ENCODE measurements at regions not wholly inside any gene's neighbourhood (a gene's known extent, or its start where the extent isn't known, plus 50 kb on each side); places are given as distances from the start of the nearest gene placed in this dataset.
"Not testable (repeated sequence)": the region's sequence is repeated elsewhere in the genome, so short reads cannot be mapped to it uniquely, and the experiment has no call there.

DNA sequence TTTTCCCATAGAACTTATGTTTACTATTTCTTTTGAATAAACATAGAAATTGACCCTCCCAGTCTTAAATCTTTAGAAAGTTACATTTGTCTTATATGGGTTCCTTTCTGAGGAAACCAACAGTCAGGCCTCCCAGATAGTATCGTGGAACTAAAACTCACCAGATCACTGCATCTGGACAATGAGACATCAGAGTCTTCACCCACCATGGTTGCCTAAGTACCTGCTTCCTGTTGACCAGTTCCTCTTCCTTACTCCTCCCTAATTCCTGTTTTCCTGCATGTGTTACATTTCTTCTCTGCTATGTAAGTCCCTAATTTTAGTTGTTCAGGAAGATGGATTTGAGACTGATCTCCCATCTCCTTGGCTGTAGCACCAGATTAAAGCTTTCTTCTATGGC, 462.2 kb downstream of the DIRAS2 start:
- POLR2A ChIA-PET, result no interaction called here
- no peak for TF ChIP-seq CTCF (IDR thresholded peaks at IDR 0.05; ENCODE audit: low read depth, low read length)
- no peak for DNase-seq (ENCODE audit: low read depth, low spot score)
- Histone ChIP-seq H3K4me3 (ENCODE audit: low read depth, low read length) (no peak overlapping the region), H3K27me3 (ENCODE audit: control insufficient read depth, insufficient read depth, low read length) (no peaks in the 10 kb centered on the region), H3K9me3 (ENCODE audit: control insufficient read depth, insufficient read depth, low read length) (no peaks in the 10 kb centered on the region), H3K27ac (ENCODE audit: low read depth, low read length) (no peak overlapping the region)
- CTCF ChIA-PET, result no interaction called here

DNA sequence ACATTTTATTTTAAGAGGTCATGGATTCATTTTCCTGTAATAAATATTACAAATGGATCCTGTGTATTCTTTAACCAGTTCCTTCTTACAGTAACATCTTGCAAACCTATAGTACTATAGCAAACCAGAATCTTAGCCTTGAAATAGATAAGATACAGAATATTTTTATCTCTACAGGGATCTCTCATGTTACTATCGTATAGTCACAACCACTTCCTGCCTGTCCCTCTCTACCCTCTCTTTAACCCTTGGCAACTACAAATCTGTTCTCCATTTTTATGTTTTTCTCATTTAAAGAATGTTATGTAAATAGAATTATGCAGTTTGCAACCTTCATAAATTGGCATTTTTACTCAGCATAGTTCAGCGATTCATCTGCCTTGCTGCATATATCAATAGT, 454.0 kb downstream of the DIRAS2 start:
- no peak for DNase-seq (ENCODE audit: low read depth, low spot score)
- ChIA-PET POLR2A (no interaction called here), CTCF (no interaction called here)
- Histone ChIP-seq H3K4me3 (ENCODE audit: low read depth, low read length) (no peak overlapping the region), H3K27ac (ENCODE audit: low read depth, low read length) (no peak overlapping the region), H3K27me3 (ENCODE audit: control insufficient read depth, insufficient read depth, low read length) (no peaks in the 10 kb centered on the region), H3K9me3 (ENCODE audit: control insufficient read depth, insufficient read depth, low read length) (no peaks in the 10 kb centered on the region)
- no peak for TF ChIP-seq CTCF (IDR thresholded peaks at IDR 0.05; ENCODE audit: low read depth, low read length)

DNA sequence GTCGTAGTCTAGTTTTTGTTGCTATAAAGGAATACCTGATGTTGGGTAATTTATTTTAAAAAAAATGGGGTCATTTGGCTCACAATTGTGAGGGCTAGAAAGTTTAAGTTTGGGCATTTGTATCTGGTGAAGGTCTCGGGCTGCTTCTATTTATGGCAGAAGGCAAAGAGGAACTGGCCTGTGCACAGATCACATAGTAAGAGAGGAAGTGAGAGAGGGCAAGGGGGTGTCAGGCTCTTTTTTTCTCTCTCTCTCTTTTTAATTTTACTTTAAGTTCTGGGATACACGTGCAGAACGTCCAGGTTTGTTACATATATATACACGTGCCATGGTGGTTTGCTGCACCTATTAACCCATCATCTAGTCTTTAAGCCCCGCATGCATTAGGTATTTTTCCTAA, 453.3 kb downstream of the DIRAS2 start:
- CTCF ChIA-PET, result no interaction called here
- no peak for TF ChIP-seq CTCF (IDR thresholded peaks at IDR 0.05; ENCODE audit: low read depth, low read length)

GRCh38 chr9:90192465-90192864, 450.2 kb downstream of the DIRAS2 start:
- POLR2A ChIA-PET; DNase-seq (ENCODE audit: low read depth, low spot score); H3K27me3 ChIP-seq (ENCODE audit: control insufficient read depth, insufficient read depth, low read length); H3K27ac ChIP-seq (ENCODE audit: low read depth, low read length); H3K4me3 ChIP-seq (ENCODE audit: low read depth, low read length); H3K9me3 ChIP-seq (ENCODE audit: control insufficient read depth, insufficient read depth, low read length); CTCF ChIA-PET: not testable (repeated sequence)

More for the DNA sequence above, 453.3 kb downstream of the DIRAS2 start:
- POLR2A ChIA-PET, result no interaction called here
- no peak overlapping the region for H3K27ac ChIP-seq (ENCODE audit: low read depth, low read length)
- DNase-seq (ENCODE audit: low read depth, low spot score), result no peak
- no peaks in the 10 kb centered on the region for H3K9me3 ChIP-seq (ENCODE audit: control insufficient read depth, insufficient read depth, low read length)
- H3K4me3 ChIP-seq (ENCODE audit: low read depth, low read length), result no peak overlapping the region
- H3K27me3 ChIP-seq (ENCODE audit: control insufficient read depth, insufficient read depth, low read length), result no peaks in the 10 kb centered on the region

GRCh38 chr9:90198956-90199355, 443.7 kb downstream of the DIRAS2 start:
- Histone ChIP-seq H3K9me3 (ENCODE audit: control insufficient read depth, insufficient read depth, low read length) (no peaks in the 10 kb centered on the region), H3K27me3 (ENCODE audit: control insufficient read depth, insufficient read depth, low read length) (no peaks in the 10 kb centered on the region), H3K4me3 (ENCODE audit: low read depth, low read length) (no peak overlapping the region), H3K27ac (ENCODE audit: low read depth, low read length) (no peak overlapping the region)
- ChIA-PET POLR2A (no interaction called here), CTCF (no interaction called here)
- TF ChIP-seq CTCF (IDR thresholded peaks at IDR 0.05; ENCODE audit: low read depth, low read length), result no peak
- DNase-seq (ENCODE audit: low read depth, low spot score), result no peak

DNA sequence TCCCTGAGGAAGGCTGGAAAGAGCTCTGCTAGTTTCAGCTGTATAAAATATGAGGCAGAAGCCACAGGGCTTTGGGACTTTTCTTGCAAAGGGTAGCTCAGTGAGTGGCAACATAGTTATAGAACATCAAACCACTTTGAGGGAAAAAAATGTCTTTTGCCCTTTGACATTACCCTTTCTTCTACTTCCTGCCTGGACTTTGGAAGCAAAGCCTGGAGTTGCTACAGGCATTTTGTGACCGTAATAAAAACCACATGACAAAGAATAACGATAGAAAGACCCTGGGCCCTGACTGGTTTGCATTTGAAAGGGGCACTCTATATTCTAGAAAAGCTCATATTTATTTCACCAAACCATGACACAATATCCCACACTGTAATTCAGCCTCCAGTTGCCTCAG, 440.9 kb downstream of the DIRAS2 start:
- no peak for TF ChIP-seq CTCF (IDR thresholded peaks at IDR 0.05; ENCODE audit: low read depth, low read length)
- Histone ChIP-seq H3K27me3 (ENCODE audit: control insufficient read depth, insufficient read depth, low read length) (no peaks in the 10 kb centered on the region), H3K27ac (ENCODE audit: low read depth, low read length) (no peak overlapping the region), H3K4me3 (ENCODE audit: low read depth, low read length) (no peak overlapping the region), H3K9me3 (ENCODE audit: control insufficient read depth, insufficient read depth, low read length) (no peaks in the 10 kb centered on the region)
- no peak for DNase-seq (ENCODE audit: low read depth, low spot score)
- ChIA-PET POLR2A (no interaction called here), CTCF (no interaction called here)

Measured in AG04450 (cell line).